Mesothelial cell of epicardium (in vitro differentiated cells): ENCODE measurements at regions not wholly inside any gene's neighbourhood (a gene's known extent, or its start where the extent isn't known, plus 50 kb on each side); places are given as distances from the start of the nearest gene placed in this dataset.

Experiments
- DNase-seq, 2 experiments: peaks; one replicate each; pipeline ENCODE4 v3.0.0; 2021; ENCODE audit warnings: low spot score in 2 of 2; ENCODE audit not compliant: unreplicated experiment in 2 of 2
- H3K27ac Mint-ChIP-seq: 2 replicates; pipeline ENCODE4 v1.8.0; 2021; ENCODE audit warnings: mixed read lengths
- H3K27me3 Mint-ChIP-seq: 2 replicates; pipeline ENCODE4 v1.8.0; 2021; ENCODE audit warnings: low read depth, mixed read lengths
- H3K36me3 Mint-ChIP-seq: 2 replicates; pipeline ENCODE4 v1.8.0; 2021; ENCODE audit warnings: mixed read lengths
- H3K4me1 Mint-ChIP-seq: 2 replicates; pipeline ENCODE4 v1.8.0; 2021; ENCODE audit warnings: mixed read lengths
- H3K4me3 Mint-ChIP-seq: 2 replicates; pipeline ENCODE4 v1.8.0; 2021; ENCODE audit warnings: mild to moderate bottlenecking, moderate library complexity, mixed read lengths
- H3K9me3 Mint-ChIP-seq: 2 replicates; pipeline ENCODE4 v1.8.0; 2021; ENCODE audit warnings: mixed read lengths
- TF ChIP-seq, protein P1 (sequence below): fragments of 200-600 bp; sonication (generic); IDR thresholded peaks from one replicate; pipeline ENCODE4 v1.5.0; 2021; ENCODE audit warnings: antibody characterized with exemption; ENCODE audit not compliant: unreplicated experiment

DNA sequence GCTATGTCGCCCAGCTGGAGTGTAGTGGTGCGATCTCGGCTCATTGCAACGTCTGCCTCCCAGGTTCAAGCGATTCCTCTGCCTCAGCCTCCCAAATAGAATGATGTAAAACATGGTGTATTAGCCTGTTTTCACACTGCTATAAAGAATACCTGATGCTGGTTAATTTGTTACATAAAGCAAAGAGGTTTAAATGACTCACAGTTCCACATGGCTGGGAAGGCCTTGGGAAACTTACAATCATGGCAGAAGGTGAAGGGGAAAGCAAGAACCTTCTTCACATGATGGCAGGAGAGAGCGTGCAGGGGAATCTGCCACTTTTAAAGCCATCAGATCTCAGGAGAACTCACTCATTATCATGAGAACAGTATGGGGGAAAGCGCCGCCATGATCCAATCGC, 1191.8 kb downstream of the ARAP2 start:
- H3K27ac Mint-ChIP-seq, result no peak overlapping the region
- TF ChIP-seq, protein P1, sequence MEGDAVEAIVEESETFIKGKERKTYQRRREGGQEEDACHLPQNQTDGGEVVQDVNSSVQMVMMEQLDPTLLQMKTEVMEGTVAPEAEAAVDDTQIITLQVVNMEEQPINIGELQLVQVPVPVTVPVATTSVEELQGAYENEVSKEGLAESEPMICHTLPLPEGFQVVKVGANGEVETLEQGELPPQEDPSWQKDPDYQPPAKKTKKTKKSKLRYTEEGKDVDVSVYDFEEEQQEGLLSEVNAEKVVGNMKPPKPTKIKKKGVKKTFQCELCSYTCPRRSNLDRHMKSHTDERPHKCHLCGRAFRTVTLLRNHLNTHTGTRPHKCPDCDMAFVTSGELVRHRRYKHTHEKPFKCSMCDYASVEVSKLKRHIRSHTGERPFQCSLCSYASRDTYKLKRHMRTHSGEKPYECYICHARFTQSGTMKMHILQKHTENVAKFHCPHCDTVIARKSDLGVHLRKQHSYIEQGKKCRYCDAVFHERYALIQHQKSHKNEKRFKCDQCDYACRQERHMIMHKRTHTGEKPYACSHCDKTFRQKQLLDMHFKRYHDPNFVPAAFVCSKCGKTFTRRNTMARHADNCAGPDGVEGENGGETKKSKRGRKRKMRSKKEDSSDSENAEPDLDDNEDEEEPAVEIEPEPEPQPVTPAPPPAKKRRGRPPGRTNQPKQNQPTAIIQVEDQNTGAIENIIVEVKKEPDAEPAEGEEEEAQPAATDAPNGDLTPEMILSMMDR, result no peak
- no peaks in the 10 kb centered on the region for H3K36me3 Mint-ChIP-seq
- no peak overlapping the region for H3K4me3 Mint-ChIP-seq
- H3K4me1 Mint-ChIP-seq, result no peaks in the 10 kb centered on the region
- no peak for DNase-seq
- no peaks in the 10 kb centered on the region for H3K9me3 Mint-ChIP-seq
- H3K27me3 Mint-ChIP-seq, result no peaks in the 10 kb centered on the region

DNA sequence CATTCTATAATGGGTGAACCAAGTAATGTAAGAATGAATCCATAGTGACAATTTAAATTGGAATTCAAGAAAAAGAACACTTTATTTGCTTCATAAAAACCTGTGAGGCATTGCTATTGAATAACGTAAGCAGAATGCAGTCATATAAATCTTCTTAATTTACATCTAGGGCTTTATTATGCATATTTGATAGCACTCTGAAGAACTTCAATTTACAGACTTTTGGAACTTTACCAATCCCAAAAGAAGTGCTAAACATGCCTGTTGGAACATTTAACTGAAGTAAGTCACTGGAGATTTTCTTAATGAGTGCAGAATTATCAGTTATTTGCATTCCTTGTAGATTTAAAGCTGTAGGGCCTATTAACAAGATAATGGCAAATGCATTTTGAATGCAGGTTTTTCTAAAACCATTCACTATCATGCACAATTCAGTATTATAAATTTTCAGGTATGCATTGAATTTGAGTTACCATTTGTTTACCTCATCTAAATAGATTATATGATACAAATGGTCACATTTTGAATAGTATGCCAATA, 1181.2 kb downstream of the ARAP2 start:
- H3K36me3 Mint-ChIP-seq, result no peaks in the 10 kb centered on the region
- H3K27me3 Mint-ChIP-seq, result no peaks in the 10 kb centered on the region
- peaks cover 14% of the 10 kb centered on the region for H3K9me3 Mint-ChIP-seq
- TF ChIP-seq, protein P1, result no peak
- no peak overlapping the region for H3K4me3 Mint-ChIP-seq
- no peak overlapping the region for H3K27ac Mint-ChIP-seq
- H3K4me1 Mint-ChIP-seq, result no peaks in the 10 kb centered on the region
- DNase-seq, result no peak

DNA sequence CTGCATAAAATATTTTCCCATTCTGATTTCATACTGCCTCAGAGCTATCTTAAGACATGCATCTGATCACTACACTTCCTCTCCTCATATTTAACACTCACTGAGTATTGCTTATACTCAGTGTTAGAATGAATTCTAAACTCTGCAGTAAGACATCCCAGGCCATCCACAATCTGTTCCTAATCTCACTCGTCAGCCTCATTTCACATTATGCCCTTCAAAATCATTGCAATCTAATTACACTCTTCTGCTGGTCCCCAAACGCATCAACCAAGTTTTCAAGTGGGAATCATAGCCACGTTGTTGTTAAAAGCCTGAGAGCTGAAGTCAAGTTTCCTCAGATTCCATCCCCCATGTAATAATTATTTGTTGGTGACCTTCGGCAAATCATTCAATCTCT, 1177.9 kb downstream of the ARAP2 start:
- H3K9me3 Mint-ChIP-seq, result peaks cover 3% of the 10 kb centered on the region
- no peaks in the 10 kb centered on the region for H3K27me3 Mint-ChIP-seq
- no peak for DNase-seq
- no peak overlapping the region for H3K27ac Mint-ChIP-seq
- no peak overlapping the region for H3K4me3 Mint-ChIP-seq
- TF ChIP-seq, protein P1, result no peak
- H3K36me3 Mint-ChIP-seq, result no peaks in the 10 kb centered on the region
- H3K4me1 Mint-ChIP-seq, result no peaks in the 10 kb centered on the region

DNA sequence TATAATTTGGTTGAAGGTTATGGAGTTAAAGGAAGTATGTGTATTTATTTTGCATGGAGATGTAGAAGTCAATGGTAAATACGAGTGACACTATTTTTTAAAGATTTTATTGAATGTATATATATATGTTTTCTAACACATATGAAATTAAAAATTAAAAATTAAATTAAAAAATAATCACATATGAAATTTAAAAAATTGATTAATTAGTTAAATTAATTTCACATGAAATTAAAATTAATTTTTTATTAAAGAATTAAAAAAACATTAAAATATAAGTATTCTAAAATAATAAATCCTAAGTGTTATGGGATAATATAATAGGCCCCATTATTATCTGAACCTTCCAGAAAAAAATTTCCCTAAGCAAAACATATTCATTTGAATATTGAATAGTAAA, 1163.5 kb downstream of the ARAP2 start:
- TF ChIP-seq, protein P1, result no peak
- Mint-ChIP-seq H3K27me3 (no peaks in the 10 kb centered on the region), H3K27ac (no peak overlapping the region), H3K4me1 (peaks cover 11% of the 10 kb centered on the region), H3K36me3 (no peaks in the 10 kb centered on the region), H3K4me3 (no peak overlapping the region), H3K9me3 (no peaks in the 10 kb centered on the region)
- no peak for DNase-seq

DNA sequence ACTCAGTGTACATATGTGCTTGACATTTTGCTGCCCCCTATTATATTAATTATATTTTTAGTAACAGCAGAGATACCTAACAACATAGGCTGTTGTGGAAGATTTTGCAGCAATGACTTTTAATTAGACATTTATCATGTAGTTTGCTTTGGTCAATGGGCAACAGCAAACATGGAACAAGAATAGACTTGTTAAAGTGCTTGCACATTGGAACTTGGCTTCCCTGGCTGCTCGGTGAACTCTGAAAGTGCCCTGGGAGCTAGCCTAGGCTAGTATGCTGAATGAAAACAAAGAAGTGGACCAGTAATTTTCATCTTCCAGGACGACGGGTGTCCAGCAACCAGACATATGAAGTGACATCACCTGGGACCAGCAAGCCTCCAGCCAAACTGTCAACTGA, 1157.1 kb downstream of the ARAP2 start:
- Mint-ChIP-seq H3K36me3 (no peaks in the 10 kb centered on the region), H3K4me1 (peaks cover 11% of the 10 kb centered on the region), H3K4me3 (no peak overlapping the region), H3K9me3 (no peaks in the 10 kb centered on the region), H3K27ac (no peak overlapping the region), H3K27me3 (no peaks in the 10 kb centered on the region)
- TF ChIP-seq, protein P1, result no peak
- no peak for DNase-seq

DNA sequence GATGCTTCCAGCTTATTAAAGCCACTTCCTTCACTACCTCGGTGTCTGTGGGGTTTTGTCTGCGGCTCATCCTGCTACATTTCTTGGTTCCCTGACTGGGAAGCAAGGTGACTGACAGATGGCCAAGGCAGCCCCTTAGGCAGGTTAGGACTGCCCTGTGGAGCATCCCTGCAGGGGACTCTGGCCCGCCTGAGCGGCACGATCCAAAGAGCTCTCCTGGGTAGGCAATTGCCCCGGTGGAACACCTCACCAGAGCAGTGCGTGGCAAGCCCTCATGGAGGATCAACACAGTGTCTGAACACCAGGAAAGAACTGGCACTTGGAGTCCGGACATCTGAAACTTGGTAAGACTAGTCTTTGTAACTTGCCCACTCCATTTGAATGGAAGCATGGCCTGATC, 1143.4 kb downstream of the ARAP2 start:
- H3K4me3 Mint-ChIP-seq, result no peak overlapping the region
- TF ChIP-seq, protein P1, result no peak
- no peak overlapping the region for H3K27ac Mint-ChIP-seq
- H3K27me3 Mint-ChIP-seq, result no peaks in the 10 kb centered on the region
- H3K36me3 Mint-ChIP-seq, result no peaks in the 10 kb centered on the region
- no peaks in the 10 kb centered on the region for H3K4me1 Mint-ChIP-seq
- no peak for DNase-seq
- H3K9me3 Mint-ChIP-seq, result peaks cover 18% of the 10 kb centered on the region
